Type B pancreatic cell (in vitro differentiated cells): ENCODE measurements at regions not wholly inside any gene's neighbourhood (a gene's known extent, or its start where the extent isn't known, plus 50 kb on each side); places are given as distances from the start of the nearest gene placed in this dataset.
A peak's percentile ranks its signal among the peaks of the same experiment; 100 is the strongest.

Experiments used
- DNase-seq: peaks from one replicate; pipeline ENCODE4 v3.0.0; 2021; ENCODE audit warnings: mixed read lengths; ENCODE audit not compliant: unreplicated experiment; ENCODE audit errors: extremely low spot score
- H3K27ac Mint-ChIP-seq: 2 replicates; pipeline ENCODE4 v1.8.0; 2021; ENCODE audit warnings: mild to moderate bottlenecking, mixed read lengths
- H3K27me3 Mint-ChIP-seq: 2 replicates; pipeline ENCODE4 v1.8.0; 2021; ENCODE audit warnings: mixed read lengths
- H3K36me3 Mint-ChIP-seq: 2 replicates; pipeline ENCODE4 v1.8.0; 2021; ENCODE audit warnings: mixed read lengths
- H3K4me1 Mint-ChIP-seq: one replicate; pipeline ENCODE4 v1.8.0; 2021; ENCODE audit warnings: mixed read lengths; ENCODE audit not compliant: unreplicated experiment
- H3K4me3 Mint-ChIP-seq: 2 replicates; pipeline ENCODE4 v1.8.0; 2021; ENCODE audit warnings: mild to moderate bottlenecking, mixed read lengths
- H3K9me3 Mint-ChIP-seq: 2 replicates; pipeline ENCODE4 v1.8.0; 2021; ENCODE audit warnings: mixed read lengths
- CTCF ChIP-seq: fragments of 200-600 bp; sonication (generic); conservative IDR thresholded peaks from 2 replicates; pipeline ENCODE4 v1.5.0; 2021; ENCODE audit warnings: antibody characterized with exemption, mild to moderate bottlenecking

GRCh38 chr3:25365636-25366035 lies 62.4 kb upstream of the RARB start:
- H3K27ac Mint-ChIP-seq = peak overlapping the region; percentile 70
- peaks cover 3% of the 10 kb centered on the region for H3K27me3 Mint-ChIP-seq
- H3K4me1 Mint-ChIP-seq = peaks cover 7% of the 10 kb centered on the region
- H3K36me3 Mint-ChIP-seq = peaks cover 4% of the 10 kb centered on the region
- peaks cover 11% of the 10 kb centered on the region for H3K9me3 Mint-ChIP-seq
- no peak overlapping the region for H3K4me3 Mint-ChIP-seq
- no peak for DNase-seq
- no peak for TF ChIP-seq CTCF

GRCh38 chr3:25367025-25367424 lies 61.0 kb upstream of the RARB start:
- no peak for DNase-seq
- Mint-ChIP-seq H3K4me1 (peaks cover 7% of the 10 kb centered on the region), H3K36me3 (no peaks in the 10 kb centered on the region), H3K27ac (no peak overlapping the region), H3K4me3 (no peak overlapping the region), H3K27me3 (no peaks in the 10 kb centered on the region), H3K9me3 (peaks cover 5% of the 10 kb centered on the region)
- no peak for TF ChIP-seq CTCF

- H3K4me1 Mint-ChIP-seq = peaks cover 9% of the 10 kb centered on the region
- H3K36me3 Mint-ChIP-seq = no peaks in the 10 kb centered on the region
- TF ChIP-seq CTCF = no peak
- H3K27ac Mint-ChIP-seq = no peak overlapping the region
- no peak for DNase-seq
- H3K4me3 Mint-ChIP-seq = no peak overlapping the region
- H3K9me3 Mint-ChIP-seq = no peaks in the 10 kb centered on the region
- H3K27me3 Mint-ChIP-seq = peaks cover 3% of the 10 kb centered on the region
Measured at GRCh38 chr3:25372167-25372566, 55.9 kb upstream of the RARB start.

GRCh38 chr3:25376340-25376739 lies 51.7 kb upstream of the RARB start:
- no peak for DNase-seq
- Mint-ChIP-seq H3K27me3 (peaks cover 3% of the 10 kb centered on the region), H3K4me1 (peaks cover 35% of the 10 kb centered on the region), H3K36me3 (no peaks in the 10 kb centered on the region), H3K9me3 (no peaks in the 10 kb centered on the region), H3K27ac (no peak overlapping the region), H3K4me3 (no peak overlapping the region)
- TF ChIP-seq CTCF = no peak

- no peak for DNase-seq
- Mint-ChIP-seq H3K27ac (no peak overlapping the region), H3K4me3 (no peak overlapping the region), H3K9me3 (no peaks in the 10 kb centered on the region), H3K27me3 (peaks cover 3% of the 10 kb centered on the region), H3K4me1 (peaks cover 35% of the 10 kb centered on the region), H3K36me3 (no peaks in the 10 kb centered on the region)
- TF ChIP-seq CTCF = no peak
Measured at GRCh38 chr3:25377042-25377441, 51.0 kb upstream of the RARB start.
